IPS-20b (cell line): ENCODE measurements at regions not wholly inside any gene's neighbourhood (a gene's known extent, or its start where the extent isn't known, plus 50 kb on each side); places are given as distances from the start of the nearest gene placed in this dataset.
A peak's percentile ranks its signal among the peaks of the same experiment; 100 is the strongest.

Source experiments
- H3K27ac ChIP-seq: one replicate; pipeline ENCODE4 v1.5.1; 2013; ENCODE audit warnings: low read length
- H3K27me3 ChIP-seq: 2 replicates; pipeline ENCODE4 v1.6.1; 2013; ENCODE audit warnings: mild to moderate bottlenecking, low read length, inconsistent platforms; ENCODE audit not compliant: insufficient read depth
- H3K36me3 ChIP-seq: 2 replicates; pipeline ENCODE4 v1.6.1; 2013; ENCODE audit warnings: low read depth, mild to moderate bottlenecking, inconsistent platforms, low read length, moderate library complexity; ENCODE audit not compliant: insufficient read depth
- H3K4me1 ChIP-seq: 2 replicates; pipeline ENCODE4 v1.6.1; 2013; ENCODE audit warnings: mild to moderate bottlenecking, control low read depth, inconsistent platforms, low read length, moderate library complexity; ENCODE audit not compliant: insufficient read depth
- H3K4me3 ChIP-seq: 2 replicates; pipeline ENCODE4 v1.5.1; 2013; ENCODE audit warnings: mild to moderate bottlenecking, low read length, inconsistent platforms
- H3K9ac ChIP-seq: 2 replicates; pipeline ENCODE4 v1.6.1; 2013; ENCODE audit warnings: low read depth, mild to moderate bottlenecking, inconsistent platforms, low read length, moderate library complexity
- H3K9me3 ChIP-seq: 2 replicates; pipeline ENCODE4 v1.6.1; 2013; ENCODE audit warnings: mild to moderate bottlenecking, low read depth, low read length, inconsistent platforms; ENCODE audit not compliant: insufficient read depth

DNA sequence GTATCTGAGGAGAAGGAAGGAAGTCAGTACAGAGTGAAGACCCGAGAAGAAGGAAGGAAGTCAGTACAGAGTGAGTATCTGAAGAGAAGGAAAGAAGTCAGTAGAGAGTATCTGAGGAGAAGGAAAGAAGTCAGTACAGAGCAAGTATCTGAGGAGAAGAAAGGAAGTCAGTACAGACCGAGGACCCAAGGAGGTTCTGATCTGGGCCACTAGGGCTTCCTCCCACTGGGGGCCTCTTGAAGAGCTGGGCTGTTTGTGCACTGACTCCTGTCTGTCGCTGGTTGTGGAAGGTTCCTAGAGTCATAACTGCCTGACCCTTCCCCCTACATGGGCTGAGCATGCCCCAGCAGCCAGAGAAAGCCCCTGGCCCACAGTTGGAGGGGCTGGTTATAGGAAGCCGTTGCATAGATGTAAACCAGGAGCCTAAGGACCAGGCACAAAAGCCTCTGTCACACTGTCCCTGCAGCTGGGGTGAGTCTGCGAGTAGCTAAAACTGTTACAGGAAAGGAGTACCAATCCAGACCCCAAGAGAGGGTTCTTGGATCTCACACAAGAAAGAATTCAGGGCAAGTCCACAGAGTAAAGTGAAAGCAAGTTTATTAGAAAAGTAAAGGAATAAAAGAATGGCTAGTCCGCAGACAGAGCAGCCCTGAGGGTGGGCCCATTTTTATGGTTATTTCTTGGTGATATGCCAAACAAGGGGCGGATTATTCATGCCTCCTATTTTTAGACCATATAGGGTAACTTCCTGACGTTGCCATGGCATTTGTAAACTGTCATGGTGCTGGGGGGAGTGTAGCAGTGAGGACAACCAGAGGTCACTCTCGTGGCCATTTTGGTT, 395.9 kb downstream of the PREX1 start:
- peaks cover 7% of the 10 kb centered on the region for H3K9me3 ChIP-seq
- H3K27ac ChIP-seq = peak overlapping the region; percentile 32
- peaks cover 4% of the 10 kb centered on the region; the same call in 1 of the 2 replicates for H3K4me1 ChIP-seq
- no peaks in the 10 kb centered on the region for H3K27me3 ChIP-seq
- no peak overlapping the region; the same call in 1 of the 2 replicates for H3K9ac ChIP-seq
- no peaks in the 10 kb centered on the region for H3K36me3 ChIP-seq
- no peak overlapping the region for H3K4me3 ChIP-seq

- no peaks in the 10 kb centered on the region for H3K27me3 ChIP-seq
- H3K36me3 ChIP-seq = no peaks in the 10 kb centered on the region
- no peak overlapping the region for H3K27ac ChIP-seq
- no peak overlapping the region for H3K9ac ChIP-seq
- H3K9me3 ChIP-seq = peaks cover 7% of the 10 kb centered on the region
- H3K4me1 ChIP-seq = peaks cover 1% of the 10 kb centered on the region; the same call in 1 of the 2 replicates
- no peak overlapping the region for H3K4me3 ChIP-seq
Observed at GRCh38 chr20:48426630-48427029, 401.2 kb downstream of the PREX1 start.

DNA sequence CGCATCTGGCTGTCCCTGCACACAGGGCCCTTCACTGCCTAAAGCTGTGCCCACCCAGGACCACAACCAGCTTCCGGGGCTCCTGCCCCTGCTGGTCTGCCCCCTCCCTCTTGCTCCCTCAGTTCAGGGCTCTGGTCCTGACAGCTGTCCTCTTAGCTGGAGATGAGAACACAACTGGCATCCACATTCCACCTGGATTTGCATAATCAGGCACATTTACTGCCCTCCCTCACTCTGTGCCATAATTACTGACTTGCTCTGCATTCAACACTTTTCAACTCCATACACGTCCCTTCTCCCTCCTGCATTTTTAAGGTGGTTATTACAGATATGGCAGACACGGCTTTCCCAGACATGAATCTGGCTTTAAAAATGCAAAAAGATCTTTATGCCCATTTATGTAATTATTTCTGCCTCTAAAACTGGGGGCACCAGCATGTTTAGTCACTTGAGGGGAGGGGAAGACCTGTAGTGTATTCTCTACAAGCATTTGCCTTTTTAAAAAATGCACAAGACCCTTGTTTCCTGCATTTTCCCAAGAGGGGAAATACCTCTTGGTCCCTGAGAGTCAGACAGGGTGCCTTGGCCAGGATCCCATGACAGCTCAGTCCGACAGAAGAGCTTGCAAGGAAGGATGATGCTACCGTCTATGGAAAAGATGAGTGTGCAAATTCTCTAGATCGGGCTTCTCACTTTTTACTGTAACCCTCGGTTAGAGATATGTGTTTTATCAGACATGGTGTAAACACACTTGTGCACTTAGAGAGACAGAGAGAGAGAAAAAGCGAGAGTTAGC, 401.8 kb downstream of the PREX1 start:
- H3K4me3 ChIP-seq = no peak overlapping the region
- peaks cover 7% of the 10 kb centered on the region for H3K9me3 ChIP-seq
- H3K36me3 ChIP-seq = no peaks in the 10 kb centered on the region
- H3K4me1 ChIP-seq = no peaks in the 10 kb centered on the region
- no peak overlapping the region for H3K27ac ChIP-seq
- no peaks in the 10 kb centered on the region; the same call in 1 of the 2 replicates for H3K27me3 ChIP-seq
- no peak overlapping the region for H3K9ac ChIP-seq

GRCh38 chr20:48425321-48425720, 402.5 kb downstream of the PREX1 start:
- Histone ChIP-seq H3K4me3 (no peak overlapping the region), H3K27ac (no peak overlapping the region), H3K9me3 (peaks cover 7% of the 10 kb centered on the region), H3K36me3 (no peaks in the 10 kb centered on the region), H3K9ac (no peak overlapping the region), H3K4me1 (no peaks in the 10 kb centered on the region), H3K27me3 (no peaks in the 10 kb centered on the region; the same call in 1 of the 2 replicates)

DNA sequence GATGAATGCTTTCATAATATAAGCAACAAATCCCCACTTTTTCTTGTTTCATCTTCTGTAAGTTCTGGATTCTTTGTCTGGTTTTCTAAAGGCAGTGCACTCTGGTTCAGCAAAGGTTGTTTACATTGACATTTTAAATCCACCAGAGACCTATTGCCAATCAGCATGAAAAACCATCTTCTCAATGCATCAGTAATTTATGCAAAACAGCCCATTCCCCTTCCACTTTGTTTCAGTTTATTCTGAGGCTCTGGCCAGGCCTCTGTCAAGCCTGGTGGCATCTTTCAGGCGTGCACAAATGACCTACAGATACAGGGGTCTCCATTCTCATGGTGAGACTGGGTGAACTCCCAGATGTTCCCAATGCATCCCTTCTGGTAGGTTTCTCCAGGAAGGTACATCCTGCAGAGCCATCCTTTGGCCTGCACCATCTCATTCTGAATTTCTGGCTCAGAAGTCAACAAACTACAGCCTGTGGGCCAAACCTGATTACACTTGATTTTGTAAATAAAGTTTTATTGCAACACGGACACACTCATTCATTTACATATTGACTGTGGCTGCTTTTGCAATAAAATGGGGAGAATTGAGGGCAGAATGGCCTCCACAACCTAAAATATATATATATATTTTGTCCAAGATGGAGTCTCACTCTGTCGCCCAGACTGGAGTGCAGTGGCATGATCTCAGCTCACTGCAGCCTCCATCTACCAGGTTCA, 405.4 kb downstream of the PREX1 start:
- H3K9ac ChIP-seq = no peak overlapping the region
- H3K4me3 ChIP-seq = no peak overlapping the region
- no peak overlapping the region for H3K27ac ChIP-seq
- H3K4me1 ChIP-seq = no peaks in the 10 kb centered on the region
- no peaks in the 10 kb centered on the region for H3K9me3 ChIP-seq
- no peaks in the 10 kb centered on the region; the same call in 1 of the 2 replicates for H3K27me3 ChIP-seq
- no peaks in the 10 kb centered on the region for H3K36me3 ChIP-seq

- no peak overlapping the region for H3K27ac ChIP-seq
- H3K4me1 ChIP-seq = no peaks in the 10 kb centered on the region
- no peaks in the 10 kb centered on the region for H3K36me3 ChIP-seq
- no peaks in the 10 kb centered on the region for H3K9me3 ChIP-seq
- no peaks in the 10 kb centered on the region; the same call in 1 of the 2 replicates for H3K27me3 ChIP-seq
- H3K4me3 ChIP-seq = no peak overlapping the region
- no peak overlapping the region for H3K9ac ChIP-seq
Observed at GRCh38 chr20:48421547-48421946, 406.3 kb downstream of the PREX1 start.

DNA sequence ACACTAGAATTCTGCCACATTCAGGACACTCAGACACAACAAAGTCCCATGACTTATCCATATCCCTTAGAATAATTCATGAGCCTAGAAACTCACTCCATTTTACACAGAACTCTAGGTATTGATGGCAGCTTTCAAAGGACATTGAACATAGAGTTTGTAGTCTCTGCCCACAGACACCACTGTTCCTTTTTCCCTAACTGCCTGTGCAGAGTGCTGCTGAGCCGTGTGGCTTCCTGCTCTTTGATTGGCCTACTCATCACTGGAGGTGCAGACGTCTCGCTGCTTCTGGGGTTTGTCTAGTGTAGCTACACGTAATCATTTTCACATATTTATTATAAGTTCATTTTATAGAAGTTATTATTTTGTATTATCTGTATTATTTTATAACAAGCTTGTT, 407.6 kb downstream of the PREX1 start:
- no peak overlapping the region for H3K4me3 ChIP-seq
- H3K9me3 ChIP-seq = no peaks in the 10 kb centered on the region
- H3K4me1 ChIP-seq = no peaks in the 10 kb centered on the region
- H3K9ac ChIP-seq = no peak overlapping the region
- H3K36me3 ChIP-seq = no peaks in the 10 kb centered on the region
- H3K27ac ChIP-seq = no peak overlapping the region
- H3K27me3 ChIP-seq = no peaks in the 10 kb centered on the region; the same call in 1 of the 2 replicates

- Histone ChIP-seq H3K36me3 (no peaks in the 10 kb centered on the region), H3K9me3 (no peaks in the 10 kb centered on the region), H3K4me1 (no peaks in the 10 kb centered on the region), H3K27me3 (no peaks in the 10 kb centered on the region; the same call in 1 of the 2 replicates), H3K9ac (no peak overlapping the region), H3K27ac (no peak overlapping the region), H3K4me3 (no peak overlapping the region)
Observed at GRCh38 chr20:48419173-48419572, 408.6 kb downstream of the PREX1 start.

GRCh38 chr20:48416002-48416401, 411.8 kb downstream of the PREX1 start:
- Histone ChIP-seq H3K36me3 (no peaks in the 10 kb centered on the region), H3K27ac (no peak overlapping the region), H3K9ac (no peak overlapping the region), H3K27me3 (no peaks in the 10 kb centered on the region; the same call in 1 of the 2 replicates), H3K4me3 (no peak overlapping the region), H3K9me3 (no peaks in the 10 kb centered on the region), H3K4me1 (no peaks in the 10 kb centered on the region)

DNA sequence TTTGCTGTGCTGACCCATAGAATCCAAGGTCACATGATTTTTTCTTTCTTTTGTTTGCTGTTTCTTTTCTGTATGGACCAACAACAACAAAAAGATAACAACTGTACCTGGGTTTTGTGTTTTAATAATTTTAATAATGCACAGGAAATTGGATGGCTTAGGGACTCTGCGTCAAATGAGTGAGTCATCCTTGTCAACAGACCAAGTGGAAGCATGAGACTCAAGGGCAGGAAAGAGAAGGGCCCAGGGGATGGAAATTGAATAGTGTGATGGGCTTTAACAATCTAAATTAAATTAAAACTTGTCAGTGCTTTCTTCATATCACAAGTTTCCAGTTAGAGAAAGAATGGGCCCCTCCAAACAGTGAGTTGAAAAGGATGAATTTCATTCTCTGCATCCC, 413.0 kb downstream of the PREX1 start:
- H3K9ac ChIP-seq = no peak overlapping the region
- H3K4me3 ChIP-seq = no peak overlapping the region
- H3K27me3 ChIP-seq = no peaks in the 10 kb centered on the region
- no peaks in the 10 kb centered on the region for H3K4me1 ChIP-seq
- H3K9me3 ChIP-seq = no peaks in the 10 kb centered on the region
- H3K27ac ChIP-seq = no peak overlapping the region
- no peaks in the 10 kb centered on the region for H3K36me3 ChIP-seq

- peaks cover 10% of the 10 kb centered on the region for H3K4me1 ChIP-seq
- no peaks in the 10 kb centered on the region for H3K9me3 ChIP-seq
- no peak overlapping the region for H3K9ac ChIP-seq
- H3K36me3 ChIP-seq = no peaks in the 10 kb centered on the region
- H3K27ac ChIP-seq = no peak overlapping the region
- no peak overlapping the region for H3K4me3 ChIP-seq
- no peaks in the 10 kb centered on the region for H3K27me3 ChIP-seq
Observed at GRCh38 chr20:48411919-48412522, 415.8 kb downstream of the PREX1 start.
